ENCODE measurements at regions not wholly inside any gene's neighbourhood (a gene's known extent, or its start where the extent isn't known, plus 50 kb on each side); places are given as distances from the start of the nearest gene placed in this dataset.

- H3K27ac ChIP-seq (ENCODE audit: insufficient read depth, low read length), result no peak overlapping the region
- no peaks in the 10 kb centered on the region for H3K79me2 ChIP-seq (ENCODE audit: control insufficient read depth, insufficient read depth, low read length)
- H3K36me3 ChIP-seq (ENCODE audit: control insufficient read depth, insufficient read depth, low read length), result no peaks in the 10 kb centered on the region
- no peaks in the 10 kb centered on the region for H4K20me1 ChIP-seq (ENCODE audit: control insufficient read depth, extremely low read depth, insufficient read depth, low read length)
- no peak overlapping the region for H3K4me3 ChIP-seq (replicated peaks in 1 of 4; ENCODE audit: control extremely low read depth in 1 of 4, insufficient read depth in 1 of 4, low read depth in 3 of 4, low read length in 4 of 4)
- no peaks in the 10 kb centered on the region for H3K9me3 ChIP-seq (ENCODE audit: control insufficient read depth, insufficient read depth, low read depth, low read length)
- DNase-seq (ENCODE audit: low read depth in 2 of 2), result no peak
- no peaks in the 10 kb centered on the region for H3K27me3 ChIP-seq (ENCODE audit: control insufficient read depth, insufficient read depth, low read length)
- no peak for TF ChIP-seq EZH2 (IDR thresholded peaks at IDR 0.05; ENCODE audit: low read length, missing control alignments)
- no peak for TF ChIP-seq CTCF (conservative IDR thresholded peaks at IDR 0.05 in 1 of 2, IDR thresholded peaks at IDR 0.05 in 1 of 2; ENCODE audit: low read depth in 1 of 2, low read length in 2 of 2)
- no peak overlapping the region for H3K4me2 ChIP-seq (ENCODE audit: extremely low read depth, insufficient read depth, low read length)
- H3K9ac ChIP-seq (ENCODE audit: insufficient read depth, low read length), result no peak overlapping the region
- no peak overlapping the region for H2AFZ ChIP-seq (ENCODE audit: low read length)
- no peaks in the 10 kb centered on the region for H3K4me1 ChIP-seq (ENCODE audit: control insufficient read depth, extremely low read depth, insufficient read depth, low read length)
Measured at GRCh38 chr11:92696076-92696475, 273.4 kb upstream of the MTNR1B start.

GRCh38 chr11:92697461-92698312 lies 271.8 kb upstream of the MTNR1B start:
- no peak overlapping the region for H2AFZ ChIP-seq (ENCODE audit: low read length)
- H4K20me1 ChIP-seq (ENCODE audit: control insufficient read depth, extremely low read depth, insufficient read depth, low read length), result no peaks in the 10 kb centered on the region
- H3K27ac ChIP-seq (ENCODE audit: insufficient read depth, low read length), result no peak overlapping the region
- no peak overlapping the region for H3K4me2 ChIP-seq (ENCODE audit: extremely low read depth, insufficient read depth, low read length)
- no peaks in the 10 kb centered on the region for H3K36me3 ChIP-seq (ENCODE audit: control insufficient read depth, insufficient read depth, low read length)
- TF ChIP-seq CTCF (conservative IDR thresholded peaks at IDR 0.05 in 1 of 2, IDR thresholded peaks at IDR 0.05 in 1 of 2; ENCODE audit: low read depth in 1 of 2, low read length in 2 of 2) (no peak), EZH2 (IDR thresholded peaks at IDR 0.05; ENCODE audit: low read length, missing control alignments) (no peak)
- no peak for DNase-seq (ENCODE audit: low read depth in 2 of 2)
- no peaks in the 10 kb centered on the region for H3K9me3 ChIP-seq (ENCODE audit: control insufficient read depth, insufficient read depth, low read depth, low read length)
- no peak overlapping the region for H3K4me3 ChIP-seq (replicated peaks in 1 of 4; ENCODE audit: control extremely low read depth in 1 of 4, insufficient read depth in 1 of 4, low read depth in 3 of 4, low read length in 4 of 4)
- H3K27me3 ChIP-seq (ENCODE audit: control insufficient read depth, insufficient read depth, low read length), result no peaks in the 10 kb centered on the region
- peaks cover 2% of the 10 kb centered on the region for H3K4me1 ChIP-seq (ENCODE audit: control insufficient read depth, extremely low read depth, insufficient read depth, low read length)
- no peaks in the 10 kb centered on the region for H3K79me2 ChIP-seq (ENCODE audit: control insufficient read depth, insufficient read depth, low read length)
- no peak overlapping the region for H3K9ac ChIP-seq (ENCODE audit: insufficient read depth, low read length)

- H3K79me2 ChIP-seq (ENCODE audit: control insufficient read depth, insufficient read depth, low read length), result no peaks in the 10 kb centered on the region
- no peak overlapping the region for H3K4me3 ChIP-seq (replicated peaks in 1 of 4; ENCODE audit: control extremely low read depth in 1 of 4, insufficient read depth in 1 of 4, low read depth in 3 of 4, low read length in 4 of 4)
- no peak for TF ChIP-seq EZH2 (IDR thresholded peaks at IDR 0.05; ENCODE audit: low read length, missing control alignments)
- TF ChIP-seq CTCF (conservative IDR thresholded peaks at IDR 0.05 in 1 of 2, IDR thresholded peaks at IDR 0.05 in 1 of 2; ENCODE audit: low read depth in 1 of 2, low read length in 2 of 2), result no peak
- no peaks in the 10 kb centered on the region for H3K27me3 ChIP-seq (ENCODE audit: control insufficient read depth, insufficient read depth, low read length)
- H2AFZ ChIP-seq (ENCODE audit: low read length), result no peak overlapping the region
- H3K9ac ChIP-seq (ENCODE audit: insufficient read depth, low read length), result no peak overlapping the region
- no peaks in the 10 kb centered on the region for H3K36me3 ChIP-seq (ENCODE audit: control insufficient read depth, insufficient read depth, low read length)
- no peak for DNase-seq (ENCODE audit: low read depth in 2 of 2)
- no peaks in the 10 kb centered on the region for H4K20me1 ChIP-seq (ENCODE audit: control insufficient read depth, extremely low read depth, insufficient read depth, low read length)
- H3K9me3 ChIP-seq (ENCODE audit: control insufficient read depth, insufficient read depth, low read depth, low read length), result no peaks in the 10 kb centered on the region
- no peak overlapping the region for H3K4me2 ChIP-seq (ENCODE audit: extremely low read depth, insufficient read depth, low read length)
- H3K4me1 ChIP-seq (ENCODE audit: control insufficient read depth, extremely low read depth, insufficient read depth, low read length), result peaks cover 2% of the 10 kb centered on the region
- H3K27ac ChIP-seq (ENCODE audit: insufficient read depth, low read length), result no peak overlapping the region
Measured at GRCh38 chr11:92698742-92699141, 270.7 kb upstream of the MTNR1B start.
